Stimulated activated CD8-positive, alpha-beta memory T cell treated with anti-CD3 and anti-CD28 coated beads, Interleukin-7, amount 100 ng/mL, for 4 hours (primary cell): ENCODE measurements at regions not wholly inside any gene's neighbourhood (a gene's known extent, or its start where the extent isn't known, plus 50 kb on each side); places are given as distances from the start of the nearest gene placed in this dataset.

ENCODE experiments used
- DNase-seq, 2 donors: peaks; one replicate each; pipeline ENCODE4 v3.0.0-alpha.2; 2020; ENCODE audit warnings: low read depth in 2 of 2

GRCh38 chr12:125878483-125878882 lies 813.2 kb downstream of the AACS start:
- no peak for DNase-seq

GRCh38 chr12:125882141-125882540 lies 816.9 kb downstream of the AACS start:
- no peak for DNase-seq

GRCh38 chr12:125888921-125889320 lies 823.7 kb downstream of the AACS start:
- DNase-seq, result no peak

GRCh38 chr12:125889742-125890141 lies 824.5 kb downstream of the AACS start:
- no peak for DNase-seq

- DNase-seq, result no peak
Measured at GRCh38 chr12:125890366-125890905, 825.2 kb downstream of the AACS start.

GRCh38 chr12:125890971-125891370 lies 825.7 kb downstream of the AACS start:
- no peak for DNase-seq

GRCh38 chr12:125892276-125892675 lies 827.0 kb downstream of the AACS start:
- no peak for DNase-seq

- DNase-seq, result no peak
Measured at GRCh38 chr12:125902991-125903390, 837.8 kb downstream of the AACS start.

GRCh38 chr12:125907351-125907750 lies 842.1 kb downstream of the AACS start:
- DNase-seq, result no peak

GRCh38 chr12:125919856-125920470 lies 854.7 kb downstream of the AACS start:
- no peak for DNase-seq

GRCh38 chr12:125922330-125922729 lies 857.1 kb downstream of the AACS start:
- no peak for DNase-seq

- no peak for DNase-seq
Measured at GRCh38 chr12:125936502-125936901, 871.3 kb downstream of the AACS start.

GRCh38 chr12:125944446-125944845 lies 879.2 kb downstream of the AACS start:
- no peak for DNase-seq

- no peak for DNase-seq
Measured at GRCh38 chr12:125949471-125949870, 884.2 kb downstream of the AACS start.

- DNase-seq, result no peak
Measured at GRCh38 chr12:125954362-125954761, 889.1 kb downstream of the AACS start.

- DNase-seq, result no peak
Measured at GRCh38 chr12:125956186-125956585, 891.0 kb downstream of the AACS start.

GRCh38 chr12:125966641-125967040 lies 901.4 kb downstream of the AACS start:
- DNase-seq, result no peak

GRCh38 chr12:125968413-125968812 lies 903.2 kb downstream of the AACS start:
- DNase-seq, result no peak

GRCh38 chr12:125971981-125972380 lies 906.7 kb downstream of the AACS start:
- no peak for DNase-seq

- no peak for DNase-seq
Measured at GRCh38 chr12:125978286-125978685, 913.1 kb downstream of the AACS start.

GRCh38 chr12:125981610-125982253 lies 916.5 kb downstream of the AACS start:
- DNase-seq, result no peak

- no peak for DNase-seq
Measured at GRCh38 chr12:125983094-125983783, 918.0 kb downstream of the AACS start.
